Left lung (tissue), 4 donors: ENCODE measurements at regions not wholly inside any gene's neighbourhood (a gene's known extent, or its start where the extent isn't known, plus 50 kb on each side); places are given as distances from the start of the nearest gene placed in this dataset.

Source experiments
- ATAC-seq: fragments of 200-7000 bp; cut with Tn5 transposase; one replicate; pipeline ENCODE4 v1.9.1; 2020; ENCODE audit warnings: moderate library complexity
- DNase-seq, 4 donors: peaks; one replicate each; pipeline ENCODE4 v3.0.0-alpha.2; 2013 to 2020
- H3K27ac ChIP-seq, 2 donors: fragments of 200-600 bp; sonication (generic) in 1 of 2; one replicate each; pipeline versions ENCODE4 v1.5.0 to v1.8.0; 2020 to 2021
- H3K27me3 ChIP-seq, 2 donors: fragments of 200-600 bp; sonication (generic) in 1 of 2; one replicate each; pipeline versions ENCODE4 v1.5.0 to v1.8.0; 2020 to 2021
- H3K36me3 ChIP-seq, 2 donors: fragments of 200-600 bp; sonication (generic) in 1 of 2; one replicate each; pipeline versions ENCODE4 v1.5.0 to v1.8.0; 2020 to 2021
- H3K4me1 ChIP-seq, 2 donors: fragments of 200-600 bp; one replicate each; pipeline ENCODE4 v1.8.0; 2021
- H3K4me3 ChIP-seq, 2 donors: fragments of 200-600 bp; sonication (generic) in 1 of 2; one replicate each; pipeline versions ENCODE4 v1.5.0 to v1.8.0; 2020 to 2021; ENCODE audit warnings: mild to moderate bottlenecking in 1 of 2
- H3K9me3 ChIP-seq, 2 donors: fragments of 200-600 bp; sonication (generic) in 1 of 2; one replicate each; pipeline versions ENCODE4 v1.5.0 to v1.8.0; 2020 to 2021
- intact Hi-C, 2 donors: fragments of 100-400 bp; cut with DNase I; formaldehyde crosslinking; loops; one replicate each; pipeline versions ENCODE4 v1.11.2 to v1.14.2; 2022
- TF ChIP-seq, protein P1 (sequence below), 2 donors: fragments of 200-600 bp; sonication (generic) in 1 of 2; IDR thresholded peaks; one replicate each; pipeline versions ENCODE4 v1.5.0 to v1.8.0; 2021; ENCODE audit warnings: antibody characterized with exemption in 2 of 2
- donor health status: DM: no; HTN: yes; CAD: no.
- donor health status: DM: no; HTN: no; CAD: no.

GRCh38 chr2:16434393-16434792, 231.2 kb downstream of the CYRIA start:
- TF ChIP-seq, protein P1, sequence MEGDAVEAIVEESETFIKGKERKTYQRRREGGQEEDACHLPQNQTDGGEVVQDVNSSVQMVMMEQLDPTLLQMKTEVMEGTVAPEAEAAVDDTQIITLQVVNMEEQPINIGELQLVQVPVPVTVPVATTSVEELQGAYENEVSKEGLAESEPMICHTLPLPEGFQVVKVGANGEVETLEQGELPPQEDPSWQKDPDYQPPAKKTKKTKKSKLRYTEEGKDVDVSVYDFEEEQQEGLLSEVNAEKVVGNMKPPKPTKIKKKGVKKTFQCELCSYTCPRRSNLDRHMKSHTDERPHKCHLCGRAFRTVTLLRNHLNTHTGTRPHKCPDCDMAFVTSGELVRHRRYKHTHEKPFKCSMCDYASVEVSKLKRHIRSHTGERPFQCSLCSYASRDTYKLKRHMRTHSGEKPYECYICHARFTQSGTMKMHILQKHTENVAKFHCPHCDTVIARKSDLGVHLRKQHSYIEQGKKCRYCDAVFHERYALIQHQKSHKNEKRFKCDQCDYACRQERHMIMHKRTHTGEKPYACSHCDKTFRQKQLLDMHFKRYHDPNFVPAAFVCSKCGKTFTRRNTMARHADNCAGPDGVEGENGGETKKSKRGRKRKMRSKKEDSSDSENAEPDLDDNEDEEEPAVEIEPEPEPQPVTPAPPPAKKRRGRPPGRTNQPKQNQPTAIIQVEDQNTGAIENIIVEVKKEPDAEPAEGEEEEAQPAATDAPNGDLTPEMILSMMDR (IDR thresholded peaks at IDR 0.05): no peak
- Histone ChIP-seq H3K4me1 (no peaks in the 10 kb centered on the region), H3K27ac (no peak overlapping the region), H3K9me3 (no peaks in the 10 kb centered on the region), H3K36me3 (no peaks in the 10 kb centered on the region), H3K4me3 (no peak overlapping the region), H3K27me3 (no peaks in the 10 kb centered on the region)
- no peak for DNase-seq
- no peak for ATAC-seq
- intact Hi-C loops: no loop called here

GRCh38 chr2:16430846-16431245, 234.8 kb downstream of the CYRIA start:
- no peak overlapping the region for H3K27ac ChIP-seq
- no peaks in the 10 kb centered on the region for H3K4me1 ChIP-seq
- no peak overlapping the region for H3K4me3 ChIP-seq
- DNase-seq (no peak), ATAC-seq (no peak)
- intact Hi-C loops: no loop called here
- TF ChIP-seq, protein P1 (IDR thresholded peaks at IDR 0.05): no peak
- no peaks in the 10 kb centered on the region for H3K27me3 ChIP-seq
- H3K36me3 ChIP-seq: no peaks in the 10 kb centered on the region
- H3K9me3 ChIP-seq: no peaks in the 10 kb centered on the region

DNA sequence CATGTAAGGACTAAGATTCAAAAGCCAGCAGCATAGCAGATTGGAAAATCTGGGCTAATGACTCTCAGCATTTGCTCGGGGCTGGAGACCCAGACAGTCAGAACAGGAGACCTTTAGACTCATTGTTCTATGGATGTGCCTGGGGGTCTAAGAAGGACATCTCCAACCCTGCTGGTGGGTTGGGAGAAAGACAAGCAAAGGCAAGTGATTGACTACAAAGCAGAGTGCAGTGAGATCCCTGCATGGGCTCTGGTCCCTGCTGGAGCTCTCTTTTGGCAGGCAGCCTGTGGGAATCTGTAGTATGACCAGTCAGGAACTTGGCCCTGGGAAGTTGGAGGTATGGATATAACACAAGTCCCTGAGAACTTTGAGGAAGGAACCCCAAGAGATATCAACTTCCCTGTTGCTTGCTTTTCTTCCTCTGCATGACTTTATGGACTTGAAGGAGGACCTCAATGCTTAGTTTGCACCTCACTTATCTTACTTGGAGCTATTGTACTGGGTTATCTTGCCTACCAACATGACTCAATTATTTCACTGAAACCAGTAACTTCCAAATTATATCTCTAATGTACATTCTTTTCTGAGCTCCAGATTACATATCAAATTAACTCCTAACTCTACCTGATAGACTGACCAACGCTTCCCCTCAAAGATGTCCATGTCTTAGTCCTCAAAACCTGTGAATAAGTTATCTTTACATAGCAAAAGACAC, 236.0 kb downstream of the CYRIA start:
- Histone ChIP-seq H3K36me3 (no peaks in the 10 kb centered on the region), H3K4me1 (no peaks in the 10 kb centered on the region), H3K27me3 (no peaks in the 10 kb centered on the region), H3K9me3 (no peaks in the 10 kb centered on the region), H3K27ac (no peak overlapping the region), H3K4me3 (no peak overlapping the region)
- intact Hi-C loops: no loop called here
- TF ChIP-seq, protein P1 (IDR thresholded peaks at IDR 0.05): no peak
- no peak for DNase-seq
- ATAC-seq: no peak

DNA sequence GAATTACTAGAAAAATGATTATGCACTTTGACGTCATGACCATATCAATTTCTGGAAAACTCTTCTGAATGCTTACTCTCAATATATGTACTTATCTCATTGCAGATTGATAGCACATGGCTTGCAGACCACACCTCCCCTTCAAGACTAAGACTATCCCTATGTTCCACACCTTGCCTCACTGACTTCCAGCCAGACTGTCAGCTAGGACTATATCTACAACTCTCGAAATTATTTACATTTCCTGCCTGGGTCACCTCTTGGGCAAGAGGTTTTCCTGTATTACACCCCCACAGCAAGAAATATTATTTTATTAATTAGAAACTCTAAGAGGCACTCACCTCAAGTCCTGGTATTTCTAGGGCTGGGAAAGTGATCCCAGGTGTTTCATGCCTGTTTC, 236.6 kb downstream of the CYRIA start:
- no peak overlapping the region for H3K4me3 ChIP-seq
- ATAC-seq: peak; percentile 60

More for the DNA sequence above, 236.6 kb downstream of the CYRIA start:
- H3K36me3 ChIP-seq: no peaks in the 10 kb centered on the region
- TF ChIP-seq, protein P1 (IDR thresholded peaks at IDR 0.05): no peak
- no peak overlapping the region for H3K27ac ChIP-seq
- intact Hi-C loops: no loop called here
- DNase-seq: no peak
- H3K27me3 ChIP-seq: no peaks in the 10 kb centered on the region
- no peaks in the 10 kb centered on the region for H3K4me1 ChIP-seq
- H3K9me3 ChIP-seq: no peaks in the 10 kb centered on the region
